Neuronal stem cell (in vitro differentiated cells): ENCODE measurements at regions not wholly inside any gene's neighbourhood (a gene's known extent, or its start where the extent isn't known, plus 50 kb on each side); places are given as distances from the start of the nearest gene placed in this dataset.
"Not testable (repeated sequence)": the region's sequence is repeated elsewhere in the genome, so short reads cannot be mapped to it uniquely, and the experiment has no call there.

Experiments used
- DNase-seq: peaks from one replicate; pipeline ENCODE4 v3.0.0-alpha.2; 2013; ENCODE audit warnings: low spot score
- H2AFZ ChIP-seq: one replicate; pipeline ENCODE4 v1.6.1; 2013; ENCODE audit warnings: mild to moderate bottlenecking, low read length, inconsistent platforms
- H2AK5ac ChIP-seq: 2 replicates; pipeline ENCODE4 v1.6.1; 2013; ENCODE audit warnings: low read depth, mild to moderate bottlenecking, inconsistent platforms, low read length, moderate library complexity, mixed read lengths
- H2BK120ac ChIP-seq: 2 replicates; pipeline ENCODE4 v1.6.1; 2013; ENCODE audit warnings: low read depth, mild to moderate bottlenecking, inconsistent platforms, low read length, moderate library complexity, mixed read lengths
- H2BK12ac ChIP-seq: one replicate; pipeline ENCODE4 v1.6.1; 2013; ENCODE audit warnings: low read length, inconsistent platforms
- H2BK15ac ChIP-seq: 2 replicates; pipeline ENCODE4 v1.6.1; 2013; ENCODE audit warnings: mild to moderate bottlenecking, low read length, inconsistent platforms, mixed read lengths
- H2BK5ac ChIP-seq: one replicate; pipeline ENCODE4 v1.6.1; 2013; ENCODE audit warnings: inconsistent platforms, mild to moderate bottlenecking, low read length, moderate library complexity
- H3K14ac ChIP-seq: one replicate; pipeline ENCODE4 v1.6.1; 2013; ENCODE audit warnings: low read length, inconsistent platforms
- H3K18ac ChIP-seq: 2 replicates; pipeline ENCODE4 v1.6.1; 2013; ENCODE audit warnings: low read length, inconsistent platforms
- H3K23ac ChIP-seq: 2 replicates; pipeline ENCODE4 v1.6.1; 2013; ENCODE audit warnings: low read depth, mild to moderate bottlenecking, mixed read lengths, low read length, inconsistent platforms; ENCODE audit not compliant: poor library complexity
- H3K27ac ChIP-seq: replicated peaks from 3 replicates; pipeline ENCODE4 v1.5.1; 2013; ENCODE audit warnings: low read length, inconsistent platforms
- H3K27me3 ChIP-seq, 3 experiments: 2 replicates each; pipeline ENCODE4 v1.6.1; 2013; ENCODE audit warnings: low read length in 3 of 3, mild to moderate bottlenecking in 2 of 3, inconsistent platforms in 1 of 3, low read depth in 1 of 3, mixed read lengths in 1 of 3, moderate library complexity in 1 of 3; ENCODE audit not compliant: control insufficient read depth in 3 of 3, insufficient read depth in 3 of 3
- H3K36me3 ChIP-seq, 2 donors: replicated peaks in 1 of 2; 2 replicates each; pipeline ENCODE4 v1.6.1; 2013; ENCODE audit warnings: low read length in 2 of 2; ENCODE audit not compliant: control insufficient read depth in 2 of 2, insufficient read depth in 2 of 2
- H3K4ac ChIP-seq: 2 replicates; pipeline ENCODE4 v1.6.1; 2013; ENCODE audit warnings: inconsistent platforms, mild to moderate bottlenecking, low read length, moderate library complexity
- H3K4me1 ChIP-seq, 2 donors: 1 replicate in 1 of 2; 2 replicates in 1 of 2; pipeline ENCODE4 v1.6.1; 2013; ENCODE audit warnings: low read length in 2 of 2, low read depth in 1 of 2; ENCODE audit not compliant: control insufficient read depth in 2 of 2, insufficient read depth in 1 of 2
- H3K4me2 ChIP-seq: one replicate; pipeline ENCODE4 v1.6.1; 2013; ENCODE audit warnings: mild to moderate bottlenecking, low read length, inconsistent platforms; ENCODE audit not compliant: insufficient read depth, poor library complexity, severe bottlenecking
- H3K4me3 ChIP-seq, 2 donors: 2 replicates each; pipeline ENCODE4 v1.5.1; 2013; ENCODE audit warnings: low read length in 2 of 2, mild to moderate bottlenecking in 2 of 2, inconsistent platforms in 1 of 2, moderate library complexity in 1 of 2
- H3K79me1 ChIP-seq: one replicate; pipeline ENCODE4 v1.6.1; 2013; ENCODE audit warnings: low read depth, mild to moderate bottlenecking, inconsistent platforms, low read length, moderate library complexity
- H3K9ac ChIP-seq: one replicate; pipeline ENCODE4 v1.6.1; 2013; ENCODE audit warnings: mild to moderate bottlenecking, low read depth, low read length, inconsistent platforms; ENCODE audit not compliant: poor library complexity
- H3K9me3 ChIP-seq, 2 donors: replicated peaks in 1 of 2; 2 replicates each; pipeline versions ENCODE3 to v1.6.1; 2013; ENCODE audit warnings: low read length in 2 of 2, mild to moderate bottlenecking in 2 of 2, inconsistent platforms in 1 of 2, low read depth in 1 of 2, mixed read lengths in 1 of 2, moderate library complexity in 1 of 2; ENCODE audit not compliant: control insufficient read depth in 2 of 2, insufficient read depth in 1 of 2
- H4K8ac ChIP-seq: one replicate; pipeline ENCODE4 v1.6.1; 2013; ENCODE audit warnings: low read depth, mild to moderate bottlenecking, inconsistent platforms, low read length, moderate library complexity
- H4K91ac ChIP-seq: one replicate; pipeline ENCODE4 v1.6.1; 2013; ENCODE audit warnings: low read length, low read depth, mild to moderate bottlenecking, inconsistent platforms; ENCODE audit not compliant: poor library complexity
- WGBS, 2 donors: extraction: QIAGEN DNeasy Blood & Tissue Kit; methylation state at CpG; one replicate each; pipeline ENCODE4 v1.1.7; 2013; ENCODE audit warnings: missing lambda C conversion rate in 2 of 2, mixed read lengths in 1 of 2; ENCODE audit not compliant: insufficient read length in 2 of 2, insufficient replicate concordance in 1 of 2; ENCODE audit errors: extremely low coverage in 2 of 2; 5-methylcytosine and 5-hydroxymethylcytosine counted together

GRCh38 chr12:92405801-92406251, 260.2 kb upstream of the BTG1 start:
- no CpG with 5 or more reads among the region's 16 CpGs for WGBS, 2 donors
- H3K4me3 ChIP-seq, H3K9ac ChIP-seq, H3K27me3 ChIP-seq, H3K36me3 ChIP-seq, H4K8ac ChIP-seq, H2BK120ac ChIP-seq, H2AFZ ChIP-seq, H2BK15ac ChIP-seq, H3K18ac ChIP-seq, H3K9me3 ChIP-seq, H2AK5ac ChIP-seq, H3K79me1 ChIP-seq, H2BK5ac ChIP-seq, H2BK12ac ChIP-seq, H3K14ac ChIP-seq, DNase-seq, H3K4me1 ChIP-seq, H3K27ac ChIP-seq, H3K23ac ChIP-seq, H3K4me2 ChIP-seq, H4K91ac ChIP-seq, H3K4ac ChIP-seq: not testable (repeated sequence)

- Histone ChIP-seq H4K8ac (no peak overlapping the region), H2BK15ac (no peak overlapping the region), H3K79me1 (no peaks in the 10 kb centered on the region), H3K14ac (no peak overlapping the region), H3K4me1 (no peaks in the 10 kb centered on the region), H3K36me3 (no peaks in the 10 kb centered on the region), H3K18ac (no peak overlapping the region), H2BK12ac (no peak overlapping the region), H3K27ac (no peak overlapping the region), H4K91ac (no peak overlapping the region), H3K4ac (no peak overlapping the region), H3K27me3 (no peaks in the 10 kb centered on the region), H2AFZ (no peak overlapping the region), H3K23ac (no peak overlapping the region), H2BK5ac (no peak overlapping the region), H3K9ac (no peak overlapping the region), H3K4me2 (no peak overlapping the region), H3K9me3 (no peaks in the 10 kb centered on the region), H3K4me3 (no peak overlapping the region), H2BK120ac (no peak overlapping the region), H2AK5ac (no peak overlapping the region)
- DNase-seq, result no peak
- no CpG with 5 or more reads among the region's 1 CpG for WGBS, 2 donors
These were observed 259.3 kb upstream of the BTG1 start for GRCh38 chr12:92404921-92405320.

GRCh38 chr12:92404259-92404894, 258.7 kb upstream of the BTG1 start:
- Histone ChIP-seq H3K36me3 (no peaks in the 10 kb centered on the region), H2BK12ac (no peak overlapping the region), H2BK15ac (no peak overlapping the region), H3K79me1 (no peaks in the 10 kb centered on the region), H2AFZ (no peak overlapping the region), H2BK120ac (no peak overlapping the region), H2AK5ac (no peak overlapping the region), H3K27ac (no peak overlapping the region), H3K23ac (no peak overlapping the region), H3K9me3 (no peaks in the 10 kb centered on the region), H4K91ac (no peak overlapping the region), H3K4me2 (no peak overlapping the region), H3K4ac (no peak overlapping the region), H4K8ac (no peak overlapping the region), H3K18ac (no peak overlapping the region), H2BK5ac (no peak overlapping the region), H3K4me3 (no peak overlapping the region), H3K14ac (no peak overlapping the region), H3K9ac (no peak overlapping the region), H3K4me1 (no peaks in the 10 kb centered on the region), H3K27me3 (no peaks in the 10 kb centered on the region)
- no peak for DNase-seq
- WGBS, 2 donors, result no CpG with 5 or more reads among the region's 1 CpG

GRCh38 chr12:92403210-92404175, 257.8 kb upstream of the BTG1 start:
- Histone ChIP-seq H3K14ac (no peak overlapping the region), H2BK120ac (no peak overlapping the region), H3K4ac (no peak overlapping the region), H3K27me3 (no peaks in the 10 kb centered on the region), H3K9ac (no peak overlapping the region), H2BK12ac (no peak overlapping the region), H3K18ac (no peak overlapping the region), H3K79me1 (no peaks in the 10 kb centered on the region), H2AK5ac (no peak overlapping the region), H3K4me3 (no peak overlapping the region), H3K4me1 (peaks cover 0 to 1% of the 10 kb centered on the region in 2 donors), H4K91ac (no peak overlapping the region), H3K36me3 (no peaks in the 10 kb centered on the region), H2AFZ (no peak overlapping the region), H4K8ac (no peak overlapping the region), H2BK5ac (no peak overlapping the region), H3K4me2 (no peak overlapping the region), H3K9me3 (no peaks in the 10 kb centered on the region), H2BK15ac (no peak overlapping the region), H3K23ac (no peak overlapping the region), H3K27ac (no peak overlapping the region)
- WGBS, 2 donors, result no CpG with 5 or more reads among the region's 3 CpGs
- DNase-seq, result no peak
